ENCODE measurements at regions not wholly inside any gene's neighbourhood (a gene's known extent, or its start where the extent isn't known, plus 50 kb on each side); places are given as distances from the start of the nearest gene placed in this dataset.

DNA sequence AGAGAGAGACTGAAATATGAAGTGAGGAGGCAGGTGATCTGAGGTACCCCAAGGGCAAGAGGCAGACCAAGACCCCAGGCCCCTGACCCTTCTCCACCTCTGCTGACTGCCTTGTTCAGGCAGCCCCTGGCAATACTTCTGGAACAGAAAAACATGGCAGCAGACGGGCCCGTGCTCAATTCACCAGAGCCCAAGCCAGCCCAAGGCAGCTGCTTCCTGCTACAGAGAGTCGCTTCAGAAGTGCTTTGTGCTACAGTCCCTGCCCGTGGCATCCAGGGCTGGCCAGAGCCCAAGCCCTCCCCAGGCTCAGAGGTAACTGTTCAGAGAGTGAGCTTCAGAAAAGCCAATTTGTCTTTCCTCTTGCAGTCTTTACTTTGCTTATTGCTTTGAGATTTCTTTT, 151.4 kb upstream of the FSTL4 start:
- no peaks in the 10 kb centered on the region for H3K4me1 Mint-ChIP-seq
- no peaks in the 10 kb centered on the region for H3K9me3 ChIP-seq (ENCODE audit: control insufficient read depth, low read length)
- peaks cover 27% of the 10 kb centered on the region for H3K27me3 Mint-ChIP-seq (ENCODE audit: insufficient read depth)
- H3K27me3 ChIP-seq (ENCODE audit: control insufficient read depth, insufficient read depth, low read length, poor library complexity, severe bottlenecking), result peaks cover 55% of the 10 kb centered on the region
- WGBS, 2 experiments (ENCODE audit: insufficient coverage in 1 of 2, insufficient read length in 1 of 2), result 91 to 93% methylated on average over 4 of the region's 4 CpGs
- no peak overlapping the region for H3K27ac Mint-ChIP-seq
- H3K36me3 ChIP-seq (ENCODE audit: control insufficient read depth, insufficient read depth, low read length), result no peaks in the 10 kb centered on the region
- H3K4me1 ChIP-seq (ENCODE audit: control insufficient read depth, insufficient read depth, low read length), result no peaks in the 10 kb centered on the region
- TF ChIP-seq, protein P1, sequence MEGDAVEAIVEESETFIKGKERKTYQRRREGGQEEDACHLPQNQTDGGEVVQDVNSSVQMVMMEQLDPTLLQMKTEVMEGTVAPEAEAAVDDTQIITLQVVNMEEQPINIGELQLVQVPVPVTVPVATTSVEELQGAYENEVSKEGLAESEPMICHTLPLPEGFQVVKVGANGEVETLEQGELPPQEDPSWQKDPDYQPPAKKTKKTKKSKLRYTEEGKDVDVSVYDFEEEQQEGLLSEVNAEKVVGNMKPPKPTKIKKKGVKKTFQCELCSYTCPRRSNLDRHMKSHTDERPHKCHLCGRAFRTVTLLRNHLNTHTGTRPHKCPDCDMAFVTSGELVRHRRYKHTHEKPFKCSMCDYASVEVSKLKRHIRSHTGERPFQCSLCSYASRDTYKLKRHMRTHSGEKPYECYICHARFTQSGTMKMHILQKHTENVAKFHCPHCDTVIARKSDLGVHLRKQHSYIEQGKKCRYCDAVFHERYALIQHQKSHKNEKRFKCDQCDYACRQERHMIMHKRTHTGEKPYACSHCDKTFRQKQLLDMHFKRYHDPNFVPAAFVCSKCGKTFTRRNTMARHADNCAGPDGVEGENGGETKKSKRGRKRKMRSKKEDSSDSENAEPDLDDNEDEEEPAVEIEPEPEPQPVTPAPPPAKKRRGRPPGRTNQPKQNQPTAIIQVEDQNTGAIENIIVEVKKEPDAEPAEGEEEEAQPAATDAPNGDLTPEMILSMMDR (conservative IDR thresholded peaks at IDR 0.05), result no peak
- H3K27ac ChIP-seq (ENCODE audit: low read depth, low read length), result no peak overlapping the region
- H3K4me3 Mint-ChIP-seq, result no peak overlapping the region
- DNase-seq, result peak; percentile 29
- no peaks in the 10 kb centered on the region for H3K9me3 Mint-ChIP-seq
- no peak overlapping the region for H3K9ac ChIP-seq (ENCODE audit: extremely low read depth, low read length, poor library complexity, severe bottlenecking)
- no peak overlapping the region for H3K4me3 ChIP-seq (ENCODE audit: low read length)
- H3K36me3 Mint-ChIP-seq (ENCODE audit: low read depth), result no peaks in the 10 kb centered on the region

DNA sequence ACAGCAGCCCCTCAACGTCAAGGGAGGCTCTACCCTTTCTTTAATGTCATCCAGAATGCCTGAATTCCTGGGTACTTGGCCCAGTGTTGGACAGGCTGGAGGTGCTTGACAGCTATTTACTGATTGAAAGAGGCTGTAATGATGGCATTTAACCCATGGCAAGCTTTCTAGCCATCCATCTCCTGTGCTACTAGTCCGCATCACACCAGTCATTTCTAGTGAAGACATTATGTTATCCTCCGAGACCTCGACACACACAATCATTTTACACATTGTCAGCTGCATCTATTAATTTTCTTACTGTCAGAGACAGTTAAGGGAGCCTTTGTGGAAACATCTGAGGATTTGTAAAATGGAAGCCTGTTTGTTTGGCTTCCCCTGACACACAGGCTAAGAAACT, 149.3 kb upstream of the FSTL4 start:
- no peak overlapping the region for H3K27ac Mint-ChIP-seq
- Histone ChIP-seq H3K4me3 (ENCODE audit: low read length) (no peak overlapping the region), H3K9ac (ENCODE audit: extremely low read depth, low read length, poor library complexity, severe bottlenecking) (no peak overlapping the region), H3K27me3 (ENCODE audit: control insufficient read depth, insufficient read depth, low read length, poor library complexity, severe bottlenecking) (peaks cover 34% of the 10 kb centered on the region), H3K9me3 (ENCODE audit: control insufficient read depth, low read length) (no peaks in the 10 kb centered on the region), H3K27ac (ENCODE audit: low read depth, low read length) (no peak overlapping the region), H3K4me1 (ENCODE audit: control insufficient read depth, insufficient read depth, low read length) (no peaks in the 10 kb centered on the region), H3K36me3 (ENCODE audit: control insufficient read depth, insufficient read depth, low read length) (no peaks in the 10 kb centered on the region)
- DNase-seq, result peak; percentile 16
- H3K36me3 Mint-ChIP-seq (ENCODE audit: low read depth), result no peaks in the 10 kb centered on the region
- H3K4me3 Mint-ChIP-seq, result no peak overlapping the region
- 86 to 91% methylated on average over 2 to 4 of the region's 4 CpGs for WGBS, 2 experiments (ENCODE audit: insufficient coverage in 1 of 2, insufficient read length in 1 of 2)
- H3K9me3 Mint-ChIP-seq, result no peaks in the 10 kb centered on the region
- no peaks in the 10 kb centered on the region for H3K4me1 Mint-ChIP-seq
- peaks cover 13% of the 10 kb centered on the region for H3K27me3 Mint-ChIP-seq (ENCODE audit: insufficient read depth)
- TF ChIP-seq, protein P1 (conservative IDR thresholded peaks at IDR 0.05), result no peak

DNA sequence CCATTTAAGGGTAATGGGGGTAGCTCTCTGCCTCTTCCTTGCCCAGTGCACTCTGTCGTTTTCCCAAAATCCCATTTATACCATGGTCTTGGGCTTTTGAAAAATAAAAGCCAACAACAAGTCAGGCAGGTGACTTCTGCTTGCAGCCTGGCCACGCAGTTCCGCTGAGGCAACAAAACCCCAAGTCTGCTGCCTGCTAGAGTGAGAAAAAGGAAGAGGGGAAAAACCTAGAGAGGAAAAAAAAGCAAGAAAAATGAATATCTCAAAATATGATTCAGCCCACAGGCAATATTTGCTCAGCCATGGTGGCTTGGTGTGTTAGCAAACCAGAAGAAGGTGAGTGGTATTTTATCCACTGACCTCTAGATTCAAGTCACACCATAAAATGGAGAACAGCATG, 148.2 kb upstream of the FSTL4 start:
- Histone ChIP-seq H3K4me1 (ENCODE audit: control insufficient read depth, insufficient read depth, low read length) (no peaks in the 10 kb centered on the region), H3K4me3 (ENCODE audit: low read length) (no peak overlapping the region), H3K27me3 (ENCODE audit: control insufficient read depth, insufficient read depth, low read length, poor library complexity, severe bottlenecking) (peaks cover 28% of the 10 kb centered on the region), H3K27ac (ENCODE audit: low read depth, low read length) (no peak overlapping the region), H3K36me3 (ENCODE audit: control insufficient read depth, insufficient read depth, low read length) (no peaks in the 10 kb centered on the region), H3K9me3 (ENCODE audit: control insufficient read depth, low read length) (no peaks in the 10 kb centered on the region), H3K9ac (ENCODE audit: extremely low read depth, low read length, poor library complexity, severe bottlenecking) (no peak overlapping the region)
- H3K9me3 Mint-ChIP-seq, result no peaks in the 10 kb centered on the region
- 90 to 96% methylated on average over 2 to 3 of the region's 3 CpGs for WGBS, 2 experiments (ENCODE audit: insufficient coverage in 1 of 2, insufficient read length in 1 of 2)
- peaks cover 18% of the 10 kb centered on the region for H3K27me3 Mint-ChIP-seq (ENCODE audit: insufficient read depth)
- no peak for DNase-seq
- H3K4me1 Mint-ChIP-seq, result no peaks in the 10 kb centered on the region
- no peaks in the 10 kb centered on the region for H3K36me3 Mint-ChIP-seq (ENCODE audit: low read depth)
- no peak overlapping the region for H3K4me3 Mint-ChIP-seq
- TF ChIP-seq, protein P1 (conservative IDR thresholded peaks at IDR 0.05), result no peak
- H3K27ac Mint-ChIP-seq, result no peak overlapping the region

Measured in endodermal cell (in vitro differentiated cells).